HG02981 (cell line): ENCODE measurements at regions not wholly inside any gene's neighbourhood (a gene's known extent, or its start where the extent isn't known, plus 50 kb on each side); places are given as distances from the start of the nearest gene placed in this dataset.

Experiments
- ATAC-seq: cut with Tn5 transposase; IDR thresholded peaks from one replicate; pipeline ENCODE4 v1.9.1; 2021; ENCODE audit warnings: mild to moderate bottlenecking, moderate library complexity; ENCODE audit not compliant: unreplicated experiment

DNA sequence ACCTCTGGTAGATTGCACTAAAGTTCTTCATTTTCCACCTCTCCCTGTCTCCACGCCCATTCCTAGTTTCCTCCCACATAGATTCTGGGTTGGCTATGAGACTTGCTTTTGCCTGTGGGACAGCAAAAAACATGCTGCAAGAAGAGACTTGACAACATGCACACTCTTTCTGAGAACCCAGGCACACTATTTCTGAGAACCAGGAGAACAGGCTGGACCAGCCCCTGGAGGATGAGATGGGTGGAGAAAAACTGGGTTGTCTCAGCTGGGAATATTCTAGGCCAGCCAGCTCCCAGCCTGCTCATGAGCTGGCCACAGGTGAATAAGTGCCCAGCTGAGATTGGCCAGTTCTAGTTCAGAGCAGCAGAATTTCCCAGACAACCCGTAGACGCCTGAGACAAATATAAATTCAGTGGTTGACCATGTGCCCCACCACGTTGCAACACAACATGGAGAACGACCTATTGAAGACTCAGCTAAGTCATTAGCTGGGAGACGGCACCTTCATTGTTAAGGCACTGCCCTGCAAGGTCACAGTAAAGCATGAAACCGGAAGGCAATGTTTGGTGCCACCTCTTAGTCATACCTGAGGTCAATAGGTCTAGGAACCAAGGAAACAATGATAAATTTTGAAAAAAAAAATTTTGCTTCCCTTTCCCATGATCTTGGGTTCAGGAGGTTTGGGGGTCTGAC, 92.7 kb upstream of the AKR1E2 start:
- ATAC-seq: no peak

DNA sequence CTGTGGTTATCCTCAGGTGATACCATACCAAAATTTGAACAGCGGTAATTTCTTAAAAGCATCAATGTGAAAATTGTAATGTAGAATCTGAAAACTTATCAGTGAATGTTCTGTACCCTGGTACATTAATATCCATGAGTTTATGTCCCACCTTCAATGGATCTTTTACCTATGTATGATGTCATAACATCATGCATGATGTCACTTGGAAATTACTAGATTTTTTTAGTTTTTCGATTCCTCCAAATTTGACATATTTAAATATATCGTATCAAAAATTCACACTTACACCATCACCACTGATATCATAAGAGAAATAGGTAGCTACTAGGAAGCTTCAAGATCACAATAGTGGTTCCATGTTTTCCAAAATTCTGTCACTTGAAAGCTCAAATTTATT, 95.0 kb upstream of the AKR1E2 start:
- ATAC-seq: no peak

DNA sequence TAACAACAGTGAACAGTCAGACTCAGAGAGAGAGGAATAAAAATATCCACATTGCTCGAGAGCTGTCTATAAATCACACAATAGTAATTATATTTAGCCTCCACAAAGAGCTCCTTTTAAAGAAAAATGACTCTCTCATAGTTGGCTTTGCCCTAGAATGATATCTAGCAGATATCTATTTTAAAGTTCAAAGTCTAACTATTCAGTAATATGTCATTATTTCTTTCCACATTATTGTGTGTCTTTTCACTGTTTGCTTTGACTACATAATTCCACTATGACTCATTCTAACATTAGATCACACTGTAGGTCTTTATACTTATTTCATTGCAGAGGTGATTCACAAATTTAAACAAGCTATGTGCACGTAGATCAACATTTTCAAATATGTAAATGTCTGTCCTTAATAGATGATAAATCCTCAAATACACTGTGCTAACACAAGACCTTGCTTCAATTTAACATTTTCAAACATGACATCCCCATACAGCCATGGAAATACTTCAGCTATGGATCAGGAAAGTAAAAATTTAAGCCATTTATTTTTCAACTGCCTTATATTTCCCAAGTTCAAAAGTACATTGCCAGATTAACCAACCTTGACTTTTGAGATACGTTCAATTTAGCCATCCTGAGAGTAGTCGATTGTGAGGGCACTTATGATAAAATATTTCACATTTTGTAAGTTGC, 99.9 kb upstream of the AKR1E2 start:
- no peak for ATAC-seq

DNA sequence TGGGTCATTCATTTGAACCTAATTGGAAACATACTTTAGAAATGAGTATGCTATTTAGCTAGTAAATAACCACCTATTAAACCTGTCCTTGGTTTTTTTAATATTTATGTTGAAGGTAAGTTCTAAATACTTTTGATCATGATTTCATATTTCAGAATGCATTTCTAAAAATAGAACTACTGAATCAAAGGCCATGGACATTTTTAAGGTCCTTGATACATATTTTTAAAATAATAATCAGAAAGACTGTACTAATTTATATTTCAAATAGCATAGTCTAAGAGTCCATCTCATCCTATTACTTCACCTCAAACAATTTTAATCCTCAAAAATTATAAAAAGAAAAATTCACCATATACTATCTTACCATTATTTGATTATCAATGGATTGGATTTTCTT, 102.1 kb upstream of the AKR1E2 start:
- no peak for ATAC-seq

DNA sequence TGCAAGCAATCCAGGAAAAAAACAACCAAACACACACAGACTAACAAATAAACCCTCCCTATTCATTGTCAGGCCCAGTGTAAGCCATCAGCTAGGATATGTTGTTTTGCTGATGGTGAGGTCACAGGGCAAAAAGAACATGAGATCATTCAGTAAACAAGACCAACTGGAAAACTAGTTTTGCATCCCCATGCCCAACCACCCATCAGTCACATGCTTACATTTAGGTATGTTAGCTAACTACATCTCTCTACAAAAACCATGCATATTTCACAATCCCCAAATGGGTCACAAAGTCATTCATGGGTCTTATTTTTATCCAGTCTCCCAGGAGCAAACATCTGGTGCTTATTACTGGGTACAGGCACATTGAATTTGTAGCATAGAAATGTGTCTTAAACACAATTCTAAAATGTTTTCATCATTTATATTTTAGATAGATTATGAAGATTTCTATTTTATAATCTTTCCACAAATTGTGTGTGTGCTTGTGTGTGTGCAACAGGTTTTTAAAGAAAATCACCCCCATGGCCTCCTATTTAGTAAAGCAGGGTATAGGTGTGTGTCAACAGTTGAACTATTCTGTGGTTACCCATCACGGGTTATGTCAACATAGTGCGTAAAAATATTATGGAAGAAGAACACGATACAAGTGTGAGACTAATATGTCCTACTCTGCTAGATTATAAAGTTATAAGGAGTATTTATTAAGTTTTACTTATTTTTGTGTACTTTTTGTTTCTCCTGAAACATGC, 103.8 kb upstream of the AKR1E2 start:
- ATAC-seq: no peak

DNA sequence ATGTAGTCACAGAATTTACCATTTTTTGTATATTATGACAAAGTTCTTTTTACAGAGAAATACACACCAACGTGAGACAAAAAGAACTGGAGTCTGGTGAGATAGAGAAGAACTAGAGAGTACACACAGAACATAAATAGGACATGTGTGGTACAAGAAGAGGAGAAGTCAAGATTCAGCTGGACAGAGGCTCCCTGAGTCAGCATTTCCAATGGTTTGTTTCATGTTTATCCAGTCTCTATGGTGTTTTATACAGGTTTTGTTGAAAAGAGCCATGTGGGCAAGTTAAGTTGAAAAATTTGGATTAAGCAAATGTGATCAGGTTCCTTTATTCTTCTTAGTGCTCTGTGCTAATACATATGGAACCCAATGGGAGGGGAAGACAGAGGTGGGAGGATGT, 105.5 kb upstream of the AKR1E2 start:
- ATAC-seq: no peak

DNA sequence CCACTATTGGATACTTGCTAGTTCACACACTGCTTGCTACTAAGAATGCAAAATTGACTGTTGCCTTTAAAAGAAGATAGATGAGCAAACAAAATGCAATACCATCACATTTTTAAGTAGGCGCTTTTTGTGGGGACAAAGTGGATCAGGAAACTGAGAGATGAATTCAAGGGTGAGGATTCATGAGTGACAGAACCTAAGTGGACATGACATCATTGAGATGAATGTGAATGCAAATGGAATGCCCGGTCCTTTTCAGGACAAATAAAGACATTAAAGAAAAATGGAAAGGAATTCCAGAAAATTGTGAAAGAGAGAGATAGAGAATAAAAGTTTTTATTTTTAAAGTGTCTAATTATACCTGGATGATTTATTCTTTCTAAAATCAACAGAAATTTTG, 106.3 kb upstream of the AKR1E2 start:
- no peak for ATAC-seq

DNA sequence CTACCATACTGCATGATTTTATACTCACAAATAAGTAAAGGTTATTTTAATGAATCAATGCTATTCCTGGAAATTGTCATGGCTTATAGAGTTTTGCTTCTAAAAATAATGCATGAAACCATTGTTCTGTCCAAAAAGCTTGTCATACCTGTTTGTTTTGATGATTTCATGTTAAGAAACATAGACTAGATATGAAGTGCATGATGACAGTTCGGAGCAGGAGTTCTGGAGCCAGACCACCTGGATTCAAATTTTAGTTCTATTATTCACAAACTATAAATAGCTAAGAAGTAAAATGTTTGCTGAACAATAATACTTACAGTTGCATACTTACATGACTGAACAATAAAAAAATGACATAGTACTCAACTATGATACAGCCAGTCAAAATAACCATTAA, 107.0 kb upstream of the AKR1E2 start:
- ATAC-seq: no peak

DNA sequence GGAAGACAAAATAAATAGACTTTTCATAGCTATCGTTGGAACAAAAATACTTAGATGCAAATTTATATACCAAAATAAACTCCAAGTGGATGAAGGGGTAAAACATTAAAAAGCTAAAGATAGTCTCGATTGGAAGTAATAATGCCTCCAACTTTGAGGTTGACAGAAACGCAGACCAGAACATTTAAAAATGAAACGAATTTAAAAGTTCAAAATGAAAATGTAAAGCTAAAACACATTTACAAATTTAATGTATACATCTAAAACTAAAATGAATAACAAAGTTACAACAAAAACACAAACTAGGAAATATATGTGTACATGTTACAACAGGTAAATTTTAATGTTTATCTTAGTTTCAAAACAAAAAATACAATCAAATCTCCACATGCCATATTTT, 107.5 kb upstream of the AKR1E2 start:
- ATAC-seq: no peak

DNA sequence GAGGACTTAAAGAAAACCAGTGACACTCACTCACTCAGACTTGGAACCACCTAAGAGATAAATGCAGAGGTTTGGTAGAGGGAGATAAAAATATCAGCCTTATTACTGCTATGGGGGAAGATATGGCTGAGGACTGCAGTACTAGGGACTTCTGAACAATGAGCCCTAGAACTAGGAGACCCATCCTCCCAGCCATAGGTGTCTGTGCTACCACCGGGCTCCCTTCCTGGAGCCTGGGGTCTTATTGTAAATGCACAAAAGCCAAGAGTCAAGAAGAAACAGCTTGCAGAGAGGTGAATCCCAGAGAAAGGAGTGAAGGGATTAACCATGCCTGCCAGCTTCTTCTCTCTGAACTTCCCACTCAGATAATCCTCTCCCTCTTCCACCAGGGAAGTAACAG, 108.3 kb upstream of the AKR1E2 start:
- no peak for ATAC-seq

DNA sequence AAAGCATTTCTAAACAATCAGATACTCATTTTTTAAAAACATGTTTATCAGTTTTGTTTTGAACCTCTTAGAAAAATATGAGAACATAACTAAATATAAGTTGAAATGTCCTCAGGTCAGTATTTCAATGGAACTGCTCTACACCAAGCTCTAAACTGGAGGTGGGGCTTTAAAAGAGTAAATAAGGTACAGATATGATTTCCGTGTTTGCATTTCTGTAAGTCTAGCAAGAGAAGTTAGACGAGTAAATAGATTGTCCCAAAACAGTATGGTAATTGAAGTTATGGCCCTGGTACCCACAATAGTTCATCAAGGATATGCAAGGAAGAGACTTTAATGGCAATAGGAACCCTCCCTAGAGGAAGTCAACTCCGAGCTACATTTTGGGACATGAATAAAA, 115.1 kb upstream of the AKR1E2 start:
- ATAC-seq: no peak

DNA sequence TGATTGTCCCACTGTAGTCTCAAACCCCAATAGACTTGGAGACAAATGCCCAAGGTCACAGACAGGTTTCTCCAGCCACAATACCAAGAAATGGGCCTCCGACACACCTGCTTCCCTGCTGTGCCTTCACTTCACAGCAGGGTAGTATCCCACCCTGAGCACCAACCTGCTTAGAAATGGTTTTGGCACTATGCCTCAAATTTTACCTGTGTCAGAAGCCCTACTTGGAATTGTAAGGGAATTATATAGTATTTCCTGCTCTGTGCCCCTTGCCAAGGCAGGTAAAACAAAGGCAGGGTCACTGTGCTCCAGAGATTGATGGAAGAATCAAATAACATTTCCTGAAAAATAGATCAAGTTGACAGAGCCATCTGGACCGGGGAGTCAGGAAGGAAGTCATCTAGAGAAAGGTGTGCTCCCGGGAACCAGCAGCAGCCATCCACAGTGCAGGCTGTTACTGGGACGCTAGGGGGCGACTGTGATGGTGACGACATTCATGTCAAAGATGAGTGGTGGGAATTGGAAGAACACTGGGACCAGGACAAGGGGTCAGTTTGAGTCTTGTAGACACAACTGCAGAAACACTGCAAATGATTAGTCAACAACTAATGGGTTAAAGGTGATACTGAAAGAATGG, 117.8 kb upstream of the AKR1E2 start:
- ATAC-seq: no peak

DNA sequence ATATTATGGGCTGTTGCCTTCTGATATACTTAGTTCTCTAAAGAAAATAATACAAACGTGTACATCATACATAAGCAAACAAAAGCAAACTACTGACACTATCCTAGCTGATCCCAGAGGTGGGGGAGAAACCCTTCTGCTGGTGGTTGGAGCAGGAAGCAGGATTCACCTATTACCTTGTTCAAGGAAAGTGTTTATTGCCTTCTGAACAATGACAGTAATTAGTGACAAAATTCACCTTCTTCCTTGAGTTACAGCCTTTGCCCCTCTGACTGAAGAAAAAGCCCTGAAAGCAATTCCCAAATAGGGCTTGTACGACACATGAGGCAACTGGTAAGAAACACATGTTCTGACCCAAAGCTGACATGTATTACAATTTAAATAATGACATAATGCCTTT, 118.8 kb upstream of the AKR1E2 start:
- no peak for ATAC-seq

DNA sequence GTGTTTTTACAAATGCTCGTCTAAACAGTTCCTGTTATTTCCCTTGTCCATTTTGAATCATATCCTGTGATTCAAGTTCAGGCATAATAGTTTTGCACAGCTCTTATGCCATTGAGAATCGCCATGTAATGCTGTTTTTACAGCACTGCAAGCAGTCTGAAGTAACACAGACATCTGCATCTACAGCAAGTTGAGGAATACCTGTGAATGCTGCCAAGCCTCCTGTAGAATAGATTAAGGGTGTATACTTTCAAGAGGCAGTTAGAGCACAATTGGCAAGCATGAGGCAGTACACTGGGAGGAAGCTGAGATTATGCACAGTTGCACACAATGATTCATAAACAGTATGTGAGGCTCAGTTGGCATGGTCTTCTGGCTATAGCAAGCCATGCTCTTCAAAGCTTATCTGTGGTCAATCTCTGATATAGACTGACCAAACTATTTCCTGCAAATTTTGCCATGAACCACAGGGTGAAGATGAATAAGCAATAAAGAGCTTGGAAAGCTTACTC, 121.9 kb upstream of the AKR1E2 start:
- ATAC-seq: no peak

DNA sequence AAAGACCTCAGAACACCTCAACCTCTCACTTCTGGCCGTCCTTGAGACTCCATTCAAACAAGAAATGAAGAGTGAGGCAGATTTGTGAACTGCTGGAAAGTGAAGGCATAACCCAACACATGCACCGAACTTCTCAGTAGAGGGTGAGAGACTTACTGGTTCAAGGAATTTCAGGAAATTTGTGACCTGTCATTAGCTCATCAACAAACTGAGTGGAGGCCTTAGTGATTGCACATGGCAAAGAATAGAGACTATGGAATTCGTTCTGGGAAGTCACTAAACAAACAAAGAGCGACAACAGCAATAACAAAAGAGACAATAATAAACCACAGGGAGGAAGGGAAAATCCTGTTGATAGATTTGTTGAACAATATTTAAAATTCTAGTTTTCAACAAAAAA, 125.0 kb upstream of the AKR1E2 start:
- ATAC-seq: no peak

DNA sequence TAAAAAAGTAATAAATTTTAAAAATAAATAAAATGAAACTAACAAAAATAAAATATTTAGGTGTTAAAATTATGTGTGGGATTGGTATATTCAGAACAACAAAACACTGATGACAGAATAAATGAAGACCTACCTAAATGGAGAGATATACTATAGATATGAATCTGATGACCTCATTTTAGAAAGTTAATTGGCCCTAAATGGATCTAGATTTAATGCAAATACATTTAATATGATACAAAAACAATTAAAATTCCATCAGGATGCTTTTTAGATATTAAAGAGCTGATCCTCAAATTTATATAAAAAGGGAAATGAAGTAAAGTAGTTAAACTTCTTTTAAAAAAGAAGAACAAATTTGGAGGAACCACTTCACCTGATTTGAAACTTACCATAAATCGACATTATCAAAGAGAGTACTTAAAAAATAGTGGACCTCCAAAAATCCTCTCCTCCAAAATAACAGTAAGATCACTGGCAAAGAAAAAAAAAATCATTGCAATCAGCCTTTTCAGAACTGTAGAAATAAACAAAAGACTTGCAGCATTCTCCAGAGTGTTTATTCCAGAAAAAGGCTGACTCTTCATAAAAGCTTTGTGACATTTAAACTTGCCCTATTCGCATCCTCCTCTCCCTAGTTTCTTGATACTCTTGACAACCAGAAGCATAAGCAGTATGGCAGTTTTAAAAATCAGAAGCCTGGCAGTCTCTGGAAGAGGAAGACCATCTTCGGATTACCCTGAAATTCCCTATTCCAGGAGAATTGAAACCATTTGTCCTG, 125.9 kb upstream of the AKR1E2 start:
- no peak for ATAC-seq

DNA sequence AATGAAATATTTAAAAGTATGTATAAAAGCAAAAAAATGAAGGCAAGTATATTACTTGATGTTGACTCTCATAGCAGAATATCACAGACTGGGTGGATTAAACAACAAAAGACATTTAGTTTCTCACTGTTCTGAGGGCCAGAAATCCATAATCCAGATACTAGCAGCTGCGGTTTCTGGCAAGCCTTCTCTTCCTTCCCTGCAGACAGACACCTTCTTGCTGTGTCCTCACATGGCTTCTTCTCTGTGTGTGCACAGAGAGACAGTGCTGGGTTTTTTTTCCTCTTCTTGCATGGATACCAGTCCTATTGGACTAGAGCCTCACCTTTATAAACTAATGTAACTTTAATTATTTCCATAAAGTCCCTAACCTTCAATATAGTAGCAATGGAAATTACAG, 127.9 kb upstream of the AKR1E2 start:
- ATAC-seq: no peak

DNA sequence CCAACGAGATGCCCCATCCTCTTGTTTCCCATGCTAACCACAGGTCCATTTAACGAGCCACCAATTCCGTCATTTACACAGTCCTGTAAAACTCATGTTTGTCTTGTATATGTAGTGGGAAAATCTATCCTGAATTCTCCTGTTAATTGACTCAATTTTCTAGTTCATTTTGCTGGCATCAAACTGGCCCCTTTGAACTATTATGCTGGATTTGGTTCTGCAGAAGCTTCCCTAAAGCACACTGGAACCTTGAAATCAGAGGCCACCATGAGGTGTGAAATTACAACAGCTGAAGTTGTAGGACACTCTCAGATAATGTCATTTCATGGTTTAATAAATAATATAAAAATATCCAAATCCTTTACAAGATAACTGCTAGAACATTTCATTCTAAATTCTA, 129.8 kb upstream of the AKR1E2 start:
- ATAC-seq: no peak

DNA sequence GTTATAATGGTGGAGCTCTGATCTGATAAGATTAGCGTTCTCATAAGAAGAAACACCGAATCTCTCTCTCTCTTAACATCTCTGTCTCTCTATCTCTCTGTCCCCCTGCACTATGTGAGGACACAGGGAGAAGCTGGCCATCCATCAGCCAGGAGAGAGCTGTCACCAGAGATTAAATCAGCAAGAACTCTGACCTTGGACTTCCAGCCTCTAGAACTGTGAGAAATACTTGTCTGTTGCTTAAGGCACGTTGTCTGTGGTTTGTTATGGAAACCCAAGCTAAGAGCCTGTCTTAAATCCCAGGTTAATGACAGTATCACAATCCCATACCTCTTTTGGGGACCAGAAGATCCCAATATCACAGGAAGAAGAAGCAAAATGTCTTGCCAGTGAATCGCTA, 132.0 kb upstream of the AKR1E2 start:
- ATAC-seq: no peak

DNA sequence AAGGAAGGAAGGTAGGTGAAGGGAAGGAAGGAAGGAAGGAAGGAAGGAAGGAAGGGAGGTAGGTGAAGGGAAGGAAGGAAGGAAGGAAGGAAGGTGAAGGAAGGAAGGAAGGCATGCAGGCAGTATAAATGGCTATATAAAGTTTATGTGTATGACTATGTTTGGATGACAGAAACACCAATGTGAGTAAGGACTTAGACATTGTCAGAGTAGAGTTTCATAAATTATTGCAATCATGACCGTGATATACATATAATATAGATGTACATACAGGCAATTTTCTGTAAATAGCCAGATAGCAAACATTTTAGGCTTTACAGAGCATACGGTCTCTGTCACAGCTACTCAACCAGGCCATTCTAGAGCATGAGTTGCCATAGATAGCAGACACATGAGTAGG, 133.8 kb upstream of the AKR1E2 start:
- ATAC-seq: no peak

DNA sequence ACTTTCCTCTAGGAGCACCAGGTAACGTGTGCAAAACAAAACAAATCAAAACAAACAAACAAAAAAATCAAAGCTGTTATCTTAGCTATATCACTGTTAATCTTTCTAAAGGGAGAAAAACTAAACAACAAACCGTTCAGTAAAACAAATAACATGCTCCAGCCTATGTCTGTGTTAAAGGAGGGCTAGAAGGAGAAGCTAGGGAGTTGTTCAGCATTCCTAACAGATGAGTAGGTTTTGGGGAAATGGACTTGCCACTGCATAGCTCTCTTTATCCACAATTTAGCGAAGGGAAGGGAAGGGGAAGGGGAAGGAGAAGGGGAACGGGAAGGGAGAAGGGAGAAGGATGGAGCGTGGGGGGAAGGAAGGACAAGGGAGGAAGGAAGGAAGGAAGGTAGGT, 134.2 kb upstream of the AKR1E2 start:
- ATAC-seq: no peak
